GM19035 (cell line): ENCODE measurements at regions not wholly inside any gene's neighbourhood (a gene's known extent, or its start where the extent isn't known, plus 50 kb on each side); places are given as distances from the start of the nearest gene placed in this dataset.

Experiments used
- ATAC-seq: cut with Tn5 transposase; IDR thresholded peaks from one replicate; pipeline ENCODE4 v1.9.1; 2021; ENCODE audit not compliant: unreplicated experiment

GRCh38 chr4:18935659-18936345 lies 914.2 kb upstream of the LCORL start:
- ATAC-seq, result no peak

- no peak for ATAC-seq
These were observed 912.6 kb upstream of the LCORL start for GRCh38 chr4:18934197-18934596.

- no peak for ATAC-seq
These were observed 911.3 kb upstream of the LCORL start for GRCh38 chr4:18932730-18933339.

- ATAC-seq, result no peak
These were observed 910.3 kb upstream of the LCORL start for GRCh38 chr4:18931643-18932377.

- no peak for ATAC-seq
These were observed 908.9 kb upstream of the LCORL start for GRCh38 chr4:18930487-18930886.

- ATAC-seq, result no peak
These were observed 902.1 kb upstream of the LCORL start for GRCh38 chr4:18923496-18924161.

- ATAC-seq, result no peak
These were observed 896.1 kb upstream of the LCORL start for GRCh38 chr4:18917689-18918088.

- ATAC-seq, result no peak
These were observed 892.6 kb upstream of the LCORL start for GRCh38 chr4:18914182-18914581.

- no peak for ATAC-seq
These were observed 873.4 kb upstream of the LCORL start for GRCh38 chr4:18894928-18895327.

GRCh38 chr4:18882468-18882867 lies 860.9 kb upstream of the LCORL start:
- ATAC-seq, result no peak

GRCh38 chr4:18881556-18881955 lies 860.0 kb upstream of the LCORL start:
- no peak for ATAC-seq

- ATAC-seq, result no peak
These were observed 859.3 kb upstream of the LCORL start for GRCh38 chr4:18880871-18881270.

- no peak for ATAC-seq
These were observed 857.0 kb upstream of the LCORL start for GRCh38 chr4:18878561-18878960.

- no peak for ATAC-seq
These were observed 847.6 kb upstream of the LCORL start for GRCh38 chr4:18869166-18869565.

- no peak for ATAC-seq
These were observed 839.4 kb upstream of the LCORL start for GRCh38 chr4:18860836-18861530.

GRCh38 chr4:18859468-18859867 lies 837.9 kb upstream of the LCORL start:
- ATAC-seq, result no peak

- no peak for ATAC-seq
These were observed 836.8 kb upstream of the LCORL start for GRCh38 chr4:18858229-18858922.

- ATAC-seq, result no peak
These were observed 829.3 kb upstream of the LCORL start for GRCh38 chr4:18850867-18851266.

- no peak for ATAC-seq
These were observed 825.8 kb upstream of the LCORL start for GRCh38 chr4:18847249-18847890.

GRCh38 chr4:18846313-18846712 lies 824.8 kb upstream of the LCORL start:
- no peak for ATAC-seq
